SH-SY5Y (cell line): ENCODE measurements at regions not wholly inside any gene's neighbourhood (a gene's known extent, or its start where the extent isn't known, plus 50 kb on each side); places are given as distances from the start of the nearest gene placed in this dataset.

Experiments
- GATA2 ChIP-seq: IDR thresholded peaks from 2 replicates; pipeline ENCODE4 v1.6.1; 2011; ENCODE audit warnings: mild to moderate bottlenecking, low read depth, low read length
- GATA3 ChIP-seq: IDR thresholded peaks from 2 replicates; pipeline ENCODE4 v1.6.1; 2011; ENCODE audit warnings: low read depth, mild to moderate bottlenecking, low read length, moderate library complexity

DNA sequence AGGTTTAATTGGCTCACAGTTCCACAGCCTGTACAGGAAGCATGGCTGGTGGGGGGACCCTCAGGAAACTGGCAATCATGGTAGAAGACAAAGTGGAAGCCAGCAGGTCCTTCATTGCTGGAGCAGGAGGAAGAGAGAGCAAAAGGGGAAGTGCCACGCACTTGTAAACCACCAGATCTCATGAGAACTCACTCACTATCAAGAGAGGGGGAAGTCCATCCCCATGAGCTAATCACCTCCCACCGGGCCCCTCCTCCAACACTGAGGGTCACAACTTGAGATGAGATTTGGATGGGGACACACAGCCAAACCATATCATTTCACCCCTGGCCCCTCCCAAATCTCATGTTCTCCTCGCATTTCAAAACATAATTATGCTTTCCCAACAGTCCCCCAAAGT lies 171.9 kb upstream of the CACNA2D1 start:
- TF ChIP-seq GATA3, result no peak
- TF ChIP-seq GATA2, result no peak
